HG03521 (cell line): ENCODE measurements at regions not wholly inside any gene's neighbourhood (a gene's known extent, or its start where the extent isn't known, plus 50 kb on each side); places are given as distances from the start of the nearest gene placed in this dataset.

ENCODE experiments used
- ATAC-seq: cut with Tn5 transposase; IDR thresholded peaks from one replicate; pipeline ENCODE4 v1.9.1; 2021; ENCODE audit warnings: mild to moderate bottlenecking, moderate library complexity; ENCODE audit not compliant: unreplicated experiment

DNA sequence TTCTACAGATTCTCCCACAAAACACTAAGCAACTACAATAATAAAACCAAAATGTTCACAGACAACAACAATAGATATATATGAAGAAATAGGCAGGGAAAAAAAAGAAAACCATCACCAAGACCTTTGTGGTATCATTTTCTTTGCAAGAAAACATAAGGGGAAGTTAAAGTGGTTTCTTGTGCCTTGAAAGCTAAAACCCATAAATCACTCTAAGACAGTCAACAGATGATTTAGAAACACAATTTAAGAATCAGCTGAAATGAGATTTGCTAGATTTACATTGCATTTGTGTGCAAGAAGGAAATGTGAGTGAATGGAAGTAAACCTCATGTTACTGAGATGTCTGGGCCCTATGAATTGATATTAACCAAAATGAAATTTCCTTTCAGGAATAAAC is 1265.4 kb upstream of the GJE1 start:
- no peak for ATAC-seq

DNA sequence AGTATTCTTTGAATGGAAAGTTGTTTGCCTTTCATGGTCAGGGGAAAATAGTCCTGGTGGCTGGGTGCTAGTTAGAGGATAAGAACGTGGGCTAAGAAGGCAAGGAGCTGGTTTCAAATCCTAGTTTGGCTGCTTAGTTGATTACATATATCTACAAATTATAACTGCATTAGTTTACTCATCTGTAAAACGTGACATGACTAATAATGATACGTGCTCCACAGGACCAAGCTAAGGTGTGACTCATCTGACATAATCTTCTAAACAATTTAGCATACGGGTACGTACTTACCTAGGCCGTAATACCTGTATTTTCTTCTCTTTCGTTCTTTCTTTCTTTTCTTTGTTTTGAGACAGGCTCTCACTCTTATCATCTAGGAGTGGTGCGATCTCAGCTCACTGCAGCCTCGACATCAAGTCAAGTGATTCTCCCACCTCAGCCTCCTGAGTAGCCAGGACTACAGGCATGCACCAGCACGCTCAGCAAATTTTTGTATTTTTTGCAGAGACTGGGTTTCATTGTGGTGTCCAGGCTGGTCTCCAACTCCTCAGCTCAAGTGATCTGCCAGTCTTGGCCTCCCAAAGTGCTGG is 1274.2 kb upstream of the GJE1 start:
- no peak for ATAC-seq

DNA sequence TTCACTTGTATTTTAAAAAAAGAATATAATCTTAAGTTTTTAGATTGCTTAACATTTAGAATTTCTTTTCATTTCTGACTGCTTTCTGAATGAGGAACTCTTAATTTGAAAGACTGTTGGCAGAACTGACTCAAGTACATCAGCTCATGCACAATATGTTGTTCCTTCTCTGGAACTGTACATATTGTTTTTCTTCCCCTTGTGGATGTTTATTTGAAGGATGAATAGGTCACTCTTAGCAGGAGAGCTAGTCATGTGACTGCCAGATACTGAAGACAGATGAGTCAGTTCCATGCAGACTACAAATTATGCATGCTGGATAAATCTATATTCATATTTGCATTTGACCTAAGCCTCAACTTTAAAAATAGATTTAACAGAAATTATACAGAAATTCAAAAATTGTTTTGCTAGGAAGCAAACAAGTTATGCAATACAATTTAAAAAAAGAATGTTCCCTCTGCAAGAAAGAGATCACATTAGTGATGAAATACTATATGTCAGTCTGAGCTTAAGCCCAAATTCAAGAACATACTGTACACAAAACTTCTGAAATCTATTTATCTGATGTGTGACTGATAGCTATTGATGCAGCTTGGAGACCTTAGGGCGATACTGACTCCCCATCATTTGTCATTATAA is 1274.9 kb upstream of the GJE1 start:
- ATAC-seq = no peak

DNA sequence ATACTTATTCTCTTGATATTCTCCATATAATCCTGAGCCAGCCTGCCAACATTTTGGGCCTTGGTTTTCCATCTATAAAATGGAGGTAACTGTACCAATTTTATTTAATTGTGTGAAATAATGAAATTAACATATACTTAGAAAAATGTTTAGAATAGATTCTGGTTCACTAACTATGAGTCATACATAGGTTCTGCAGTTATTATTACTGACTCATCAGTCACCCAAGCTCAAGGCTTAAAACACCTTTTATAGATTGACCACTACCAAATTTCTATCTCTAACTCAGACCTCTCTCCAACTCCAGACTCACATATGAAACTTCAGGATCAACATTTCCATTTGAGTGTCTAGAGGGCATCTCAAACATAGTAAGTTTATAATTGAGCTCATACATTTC is 1277.2 kb upstream of the GJE1 start:
- no peak for ATAC-seq

DNA sequence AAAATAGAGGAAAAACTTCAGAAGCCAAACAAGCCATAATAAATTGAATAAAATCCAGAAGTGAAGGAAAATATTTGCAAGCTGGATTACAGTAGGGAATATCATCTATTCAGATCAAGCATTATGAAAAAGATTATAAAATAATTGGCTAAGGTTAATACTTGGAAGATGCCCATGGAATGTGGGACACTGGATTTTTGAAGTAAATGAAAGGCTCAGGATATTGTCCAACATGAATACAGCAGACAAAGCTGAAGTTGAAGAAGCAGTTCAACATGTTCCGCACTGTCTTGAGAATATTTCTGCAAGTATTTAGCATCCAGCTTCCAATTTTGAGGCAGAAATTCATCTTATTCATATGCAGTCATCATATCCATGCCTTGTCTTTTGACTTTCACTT is 1278.4 kb upstream of the GJE1 start:
- no peak for ATAC-seq

DNA sequence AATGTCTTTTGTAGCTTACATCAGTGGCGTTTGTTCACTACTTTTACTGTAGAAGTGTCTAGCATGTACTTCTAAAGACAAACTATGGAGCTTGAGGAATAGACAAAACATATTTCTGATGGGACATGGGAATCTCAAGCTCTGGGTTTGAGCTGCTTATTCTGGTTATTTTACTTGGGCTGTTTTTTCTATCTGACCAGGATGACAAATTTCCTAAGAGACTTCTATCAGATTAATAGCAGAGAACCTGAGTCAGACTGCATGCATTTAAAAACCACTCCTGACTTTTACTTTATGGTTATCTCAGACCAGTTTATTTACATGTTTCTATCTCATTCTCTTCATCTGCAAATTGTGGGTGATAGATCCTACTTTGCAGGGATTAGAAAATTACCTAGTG is 1282.3 kb upstream of the GJE1 start:
- no peak for ATAC-seq

DNA sequence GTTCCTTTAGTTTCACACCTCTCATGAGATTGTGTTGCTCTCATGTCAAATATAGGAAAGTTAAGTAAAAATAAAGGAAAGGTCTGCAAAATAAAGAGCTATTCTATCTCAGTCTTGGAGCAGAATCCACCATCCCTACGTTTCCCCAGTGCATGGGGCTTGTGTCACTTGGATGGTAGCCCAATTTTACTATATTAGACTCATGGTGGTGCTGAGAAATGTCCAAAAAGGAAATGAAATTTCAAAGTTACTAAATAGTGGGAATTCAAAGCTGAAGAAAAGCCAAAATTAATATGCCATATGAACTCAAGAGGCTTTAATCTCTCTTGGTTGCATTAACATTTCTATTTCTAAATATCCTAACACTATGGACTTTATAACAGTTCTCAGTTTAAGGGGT is 1283.3 kb upstream of the GJE1 start:
- no peak for ATAC-seq

DNA sequence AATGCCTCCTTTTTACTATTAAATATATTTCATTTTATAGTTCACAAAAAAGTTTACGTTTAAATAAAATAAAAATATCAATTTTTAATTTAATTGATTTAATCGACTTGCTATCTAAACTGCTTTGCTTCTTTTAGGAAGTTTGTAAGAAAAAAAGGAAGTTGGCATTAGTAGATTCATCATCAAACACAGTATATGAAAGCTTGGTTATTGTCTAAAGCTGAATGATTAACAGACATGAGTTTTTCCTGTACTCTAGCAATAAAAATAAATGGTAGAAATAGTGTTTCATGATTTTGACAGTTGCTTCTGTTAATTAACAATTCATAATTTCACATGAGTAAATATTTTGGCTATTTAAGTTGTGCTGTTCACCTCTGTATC is 1285.5 kb upstream of the GJE1 start:
- ATAC-seq = no peak

DNA sequence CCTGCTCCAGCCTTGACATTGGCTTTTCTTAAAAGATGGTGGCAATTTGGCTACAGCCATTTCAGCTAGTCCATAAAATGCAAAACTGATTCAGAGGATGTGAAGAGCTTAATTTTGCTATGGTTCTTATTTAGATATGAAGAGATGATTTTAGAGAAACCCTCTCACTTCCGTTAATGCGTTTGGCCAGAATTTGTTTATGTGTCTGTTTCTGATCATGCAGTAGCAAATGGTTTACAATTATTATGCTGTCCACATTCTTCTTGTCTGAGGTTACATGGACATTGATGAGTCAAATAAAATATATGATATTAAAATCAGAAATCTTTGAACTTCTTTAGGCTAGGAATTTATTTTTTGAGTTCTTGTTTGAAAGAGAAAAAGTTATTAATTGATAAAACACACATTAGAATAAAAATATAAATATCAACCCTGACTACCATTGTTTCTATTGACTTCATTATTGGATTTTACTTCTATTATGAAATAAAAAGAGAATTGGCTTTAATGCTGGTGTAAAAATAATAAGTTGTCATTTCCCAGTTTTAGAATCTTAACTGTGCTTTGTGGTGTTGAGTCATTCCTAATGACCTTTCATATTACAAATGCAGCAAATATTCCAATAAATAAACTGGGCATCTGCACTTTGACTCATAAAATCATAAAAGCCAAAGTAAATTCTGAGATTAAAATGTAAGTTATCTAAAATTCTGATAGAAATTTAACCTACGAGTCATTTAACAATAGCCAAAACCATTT is 1286.0 kb upstream of the GJE1 start:
- ATAC-seq = no peak

DNA sequence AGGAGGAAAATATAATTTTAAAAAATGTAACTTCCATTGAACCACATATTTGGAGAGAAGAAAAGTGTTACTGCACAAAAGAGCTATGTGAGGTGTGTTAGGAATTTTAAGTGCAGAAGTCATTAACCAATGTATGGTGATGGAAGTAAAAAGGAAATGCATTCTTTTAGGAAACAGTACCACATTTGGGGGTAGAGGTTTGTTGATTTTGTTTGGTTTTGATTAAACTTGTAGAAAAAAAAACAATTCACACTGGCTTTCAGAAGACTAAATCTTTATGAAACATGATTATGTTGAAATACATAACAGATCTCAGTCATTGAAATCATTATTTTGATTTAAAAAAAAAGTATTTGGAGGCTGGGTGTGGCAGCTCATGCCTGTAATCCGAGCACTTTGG is 1287.0 kb upstream of the GJE1 start:
- no peak for ATAC-seq

DNA sequence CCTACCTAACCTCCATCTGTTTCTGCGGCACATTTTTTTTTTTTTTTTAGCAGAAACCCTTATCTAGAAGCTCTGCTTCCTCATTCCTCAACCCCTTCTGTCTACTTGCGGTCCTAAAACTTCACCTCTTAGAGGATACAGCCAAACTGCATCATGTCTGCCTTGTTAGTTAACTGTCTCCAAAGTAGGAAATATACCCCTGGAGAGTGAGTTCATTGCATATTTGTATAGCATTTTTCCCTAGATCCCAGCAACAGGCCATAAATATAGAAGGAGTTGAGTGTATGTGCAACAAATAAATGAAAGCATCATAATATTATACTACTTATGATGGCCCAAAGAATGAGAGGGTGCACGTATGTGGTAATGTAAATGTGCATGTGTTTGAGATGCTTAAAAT is 1288.6 kb upstream of the GJE1 start:
- ATAC-seq = no peak

DNA sequence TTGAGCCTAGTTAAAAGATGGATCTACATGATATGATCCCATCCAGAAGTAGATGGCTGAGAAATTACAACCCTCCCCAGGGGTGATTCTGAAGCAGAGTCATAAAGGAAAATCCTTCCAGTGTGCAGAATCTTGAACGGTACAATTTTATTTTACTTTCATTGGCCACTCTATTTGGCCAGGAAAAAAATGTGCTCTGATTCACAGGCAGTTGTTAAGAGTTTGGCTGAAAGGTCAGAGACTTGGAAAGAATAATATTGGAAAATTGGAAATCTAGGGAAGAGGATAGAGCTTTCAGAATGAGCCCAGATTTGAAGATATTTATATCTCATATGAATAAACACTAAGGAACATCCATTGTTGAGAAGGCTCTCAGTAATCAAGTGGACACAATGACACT is 1299.3 kb upstream of the GJE1 start:
- no peak for ATAC-seq

DNA sequence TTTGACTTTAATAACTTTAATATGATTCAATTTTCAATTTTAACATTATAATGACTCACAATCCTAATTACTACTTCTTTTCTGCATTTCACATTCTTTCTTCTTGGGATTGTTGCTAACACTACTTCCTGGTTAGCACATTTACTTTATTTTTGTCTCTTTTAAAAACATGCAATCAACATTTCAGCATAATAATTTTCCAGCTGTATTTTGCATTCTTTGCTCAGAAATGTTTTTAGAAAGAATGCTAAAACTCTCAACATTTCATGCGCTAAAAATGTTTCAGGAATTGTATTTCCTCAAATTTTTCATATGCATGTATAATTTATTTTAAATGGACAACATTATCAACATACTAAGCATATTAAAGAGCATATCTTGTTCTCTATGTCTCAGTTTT is 1302.1 kb upstream of the GJE1 start:
- no peak for ATAC-seq

DNA sequence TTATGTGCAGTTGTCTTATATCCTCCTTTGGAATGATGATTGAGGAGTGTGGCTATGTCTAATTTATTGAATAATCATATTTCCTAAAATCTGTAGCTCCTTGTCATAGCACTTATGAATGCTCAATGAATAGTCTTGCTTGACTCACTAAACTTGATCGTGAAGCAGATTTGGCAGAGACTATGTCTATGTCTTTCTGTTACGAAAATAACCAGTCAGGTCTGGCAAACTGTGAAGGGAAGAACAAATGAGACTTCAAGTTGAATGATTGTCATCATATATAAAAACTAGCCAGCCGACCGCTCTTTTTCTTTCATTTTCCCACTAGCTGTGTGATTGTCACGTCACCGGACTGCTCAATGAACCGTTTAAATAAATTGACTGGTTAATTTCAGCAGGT is 1303.9 kb upstream of the GJE1 start:
- no peak for ATAC-seq

DNA sequence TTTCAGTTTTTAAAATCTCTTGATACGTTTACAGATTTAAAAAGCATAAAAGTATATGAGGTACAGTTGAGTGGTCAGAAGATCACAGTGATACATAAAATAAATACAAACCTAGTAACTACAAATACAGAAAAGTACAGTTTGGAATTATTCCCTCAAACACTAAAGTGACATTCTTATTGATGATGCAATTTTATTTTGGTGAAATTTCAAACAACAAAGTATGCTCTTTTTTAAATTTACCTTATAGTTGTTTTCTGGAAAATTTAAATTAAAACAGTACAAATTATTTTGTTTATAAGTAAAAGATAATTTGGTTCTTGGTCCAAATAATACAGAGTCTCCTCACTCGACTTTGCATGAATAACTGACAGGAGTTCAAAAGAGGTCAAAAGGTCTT is 1305.1 kb upstream of the GJE1 start:
- ATAC-seq = no peak

DNA sequence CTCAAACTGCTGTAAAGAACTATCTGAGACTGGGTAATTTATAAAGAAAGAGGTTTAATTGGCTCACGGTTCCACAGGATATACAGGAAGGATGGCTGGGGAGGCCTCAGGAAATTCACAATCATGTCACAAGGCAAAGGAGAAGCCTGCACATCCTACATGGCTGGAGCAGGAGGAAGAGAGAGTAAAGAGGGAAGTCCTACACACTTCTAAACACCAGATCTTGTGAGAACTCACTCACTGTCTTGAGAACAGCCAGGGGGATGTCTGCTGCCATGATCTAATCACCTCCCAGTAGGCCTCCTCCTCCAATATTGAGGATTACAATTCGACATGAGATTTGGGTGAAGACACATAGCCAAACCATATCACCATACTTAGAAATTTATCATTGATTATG is 1307.0 kb upstream of the GJE1 start:
- no peak for ATAC-seq

DNA sequence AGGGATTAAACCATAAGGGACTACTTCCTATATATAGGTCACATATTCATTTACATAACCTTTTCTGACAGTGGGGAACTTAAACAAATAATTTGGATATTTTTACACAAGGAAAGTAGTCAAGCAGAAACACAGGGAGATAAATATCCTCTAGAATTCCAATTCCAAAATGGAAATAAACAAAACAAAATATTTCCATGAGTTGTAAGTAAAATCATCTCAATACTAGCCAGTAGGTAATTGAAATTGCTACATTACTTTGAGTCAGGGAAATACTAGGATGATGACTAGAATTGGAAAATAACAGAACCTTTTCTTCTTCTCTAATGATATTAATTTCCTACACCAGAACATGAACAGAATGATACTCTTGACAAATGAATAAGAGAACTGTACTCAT is 1308.1 kb upstream of the GJE1 start:
- ATAC-seq = no peak

DNA sequence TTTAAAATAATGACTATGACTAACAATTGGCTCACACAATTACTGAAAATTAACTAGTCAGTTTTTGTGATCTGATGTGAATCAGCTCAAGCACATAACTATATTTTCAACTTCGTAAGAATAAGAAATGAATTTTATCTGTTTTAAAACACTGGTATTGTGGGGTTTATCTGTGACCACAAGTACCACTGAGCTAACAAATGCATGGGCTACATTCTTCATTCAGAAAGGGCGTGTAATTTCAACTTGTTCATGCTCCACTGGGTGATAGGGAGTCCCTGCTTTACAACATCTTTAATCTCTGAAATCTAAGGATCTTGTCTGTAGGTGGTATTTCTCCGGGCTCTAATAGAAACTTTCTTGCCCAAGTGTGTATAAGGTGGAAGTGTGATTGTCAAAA is 1311.5 kb upstream of the GJE1 start:
- no peak for ATAC-seq

DNA sequence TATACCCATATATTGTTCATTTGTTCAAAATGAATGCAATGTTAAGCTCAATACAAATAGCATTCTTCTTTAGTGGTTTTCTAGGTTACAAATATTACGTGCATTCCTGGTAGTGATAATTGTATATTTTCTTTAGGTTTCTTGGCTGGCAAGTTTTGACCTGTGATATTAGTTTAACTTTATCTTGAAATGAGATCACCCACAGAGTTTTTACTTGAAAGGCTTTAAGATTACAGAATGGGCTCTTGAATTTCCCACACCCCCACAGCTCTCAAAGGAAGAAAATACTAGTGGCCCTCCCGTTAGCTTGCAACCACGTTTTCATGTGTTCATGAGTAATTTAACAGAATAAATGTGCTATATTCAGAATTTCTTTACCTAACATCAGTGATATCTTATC is 1315.5 kb upstream of the GJE1 start:
- no peak for ATAC-seq

DNA sequence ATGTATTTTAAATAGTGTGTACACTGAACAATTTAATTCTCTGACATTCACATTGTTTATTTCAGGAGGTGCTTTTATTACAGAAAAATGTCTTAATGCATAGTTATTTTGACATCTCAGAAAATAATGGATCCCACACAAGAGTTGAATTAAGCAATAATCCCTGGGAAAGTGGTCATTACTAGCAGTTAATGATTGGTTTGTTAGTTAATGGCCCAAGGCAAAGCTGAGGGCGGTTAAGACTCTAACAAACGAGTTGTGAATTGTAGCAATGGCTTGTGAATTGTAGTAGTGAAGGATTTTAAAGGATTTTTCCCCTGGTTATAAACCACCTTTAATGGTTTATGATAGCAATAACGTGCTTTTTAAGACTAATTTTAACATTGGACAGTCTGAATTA is 1316.0 kb upstream of the GJE1 start:
- ATAC-seq = no peak

DNA sequence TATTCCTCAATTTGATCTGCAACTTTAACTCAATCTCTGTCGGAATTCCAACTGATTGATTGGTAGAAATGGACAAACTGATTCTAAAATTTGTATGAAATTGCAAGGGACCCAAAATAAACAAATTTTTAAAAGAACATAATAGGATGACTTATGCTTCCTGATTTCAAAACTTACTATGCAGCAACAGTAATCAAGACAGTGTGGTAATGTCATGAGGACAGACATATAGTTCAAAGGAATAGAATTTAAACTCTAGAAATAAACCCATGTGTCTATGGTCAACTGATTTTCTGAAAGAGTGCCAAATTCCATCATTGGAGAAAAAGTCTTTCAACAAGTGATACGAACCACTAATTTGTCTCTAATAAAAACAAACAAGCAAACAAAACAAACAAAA is 1320.1 kb upstream of the GJE1 start:
- ATAC-seq = no peak

DNA sequence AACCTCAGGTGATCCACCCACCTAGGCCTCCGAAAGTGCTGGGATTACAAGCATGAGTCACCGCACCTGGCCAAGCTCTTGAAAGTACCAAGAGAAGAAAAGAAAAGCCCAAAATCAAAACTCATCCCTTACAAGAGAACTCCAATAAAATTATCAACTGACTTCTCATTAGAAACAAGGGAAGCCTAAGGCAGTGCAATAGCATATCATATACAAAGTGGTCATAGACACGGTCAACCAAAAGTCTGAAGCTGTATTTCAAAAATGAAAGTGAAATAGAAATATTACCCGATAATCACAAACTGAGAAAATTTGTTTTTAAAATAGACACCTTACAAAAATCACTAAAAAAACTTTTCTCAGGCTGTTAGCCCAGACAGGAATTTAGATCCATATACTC is 1321.1 kb upstream of the GJE1 start:
- ATAC-seq = no peak

DNA sequence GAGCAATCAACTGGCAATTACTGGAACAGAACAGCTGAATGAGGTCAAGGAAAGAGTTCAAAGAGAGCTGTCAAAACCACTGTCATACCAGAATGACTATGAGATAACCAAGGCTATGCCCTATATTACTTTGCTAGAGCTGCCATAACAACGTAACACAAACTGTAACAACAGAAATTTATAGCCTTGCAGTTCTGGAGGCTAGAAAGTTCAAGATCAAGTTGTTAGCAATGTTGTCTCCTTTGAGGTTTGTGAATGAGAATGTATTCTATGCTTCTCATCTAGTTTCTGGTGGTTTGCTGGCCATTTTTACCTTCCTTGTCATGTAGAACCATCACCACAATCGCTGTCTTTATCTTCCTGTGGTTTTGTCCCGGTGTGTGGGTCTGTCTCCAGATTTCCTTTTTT is 1323.0 kb upstream of the GJE1 start:
- peak; percentile 80 for ATAC-seq
